Fibroblast of skin of back (primary cell): ENCODE measurements at regions not wholly inside any gene's neighbourhood (a gene's known extent, or its start where the extent isn't known, plus 50 kb on each side); places are given as distances from the start of the nearest gene placed in this dataset.
A peak's percentile ranks its signal among the peaks of the same experiment; 100 is the strongest.

Source experiments
- DNase-seq: peaks from one replicate; pipeline ENCODE4 v3.0.0-alpha.2; 2013

DNA sequence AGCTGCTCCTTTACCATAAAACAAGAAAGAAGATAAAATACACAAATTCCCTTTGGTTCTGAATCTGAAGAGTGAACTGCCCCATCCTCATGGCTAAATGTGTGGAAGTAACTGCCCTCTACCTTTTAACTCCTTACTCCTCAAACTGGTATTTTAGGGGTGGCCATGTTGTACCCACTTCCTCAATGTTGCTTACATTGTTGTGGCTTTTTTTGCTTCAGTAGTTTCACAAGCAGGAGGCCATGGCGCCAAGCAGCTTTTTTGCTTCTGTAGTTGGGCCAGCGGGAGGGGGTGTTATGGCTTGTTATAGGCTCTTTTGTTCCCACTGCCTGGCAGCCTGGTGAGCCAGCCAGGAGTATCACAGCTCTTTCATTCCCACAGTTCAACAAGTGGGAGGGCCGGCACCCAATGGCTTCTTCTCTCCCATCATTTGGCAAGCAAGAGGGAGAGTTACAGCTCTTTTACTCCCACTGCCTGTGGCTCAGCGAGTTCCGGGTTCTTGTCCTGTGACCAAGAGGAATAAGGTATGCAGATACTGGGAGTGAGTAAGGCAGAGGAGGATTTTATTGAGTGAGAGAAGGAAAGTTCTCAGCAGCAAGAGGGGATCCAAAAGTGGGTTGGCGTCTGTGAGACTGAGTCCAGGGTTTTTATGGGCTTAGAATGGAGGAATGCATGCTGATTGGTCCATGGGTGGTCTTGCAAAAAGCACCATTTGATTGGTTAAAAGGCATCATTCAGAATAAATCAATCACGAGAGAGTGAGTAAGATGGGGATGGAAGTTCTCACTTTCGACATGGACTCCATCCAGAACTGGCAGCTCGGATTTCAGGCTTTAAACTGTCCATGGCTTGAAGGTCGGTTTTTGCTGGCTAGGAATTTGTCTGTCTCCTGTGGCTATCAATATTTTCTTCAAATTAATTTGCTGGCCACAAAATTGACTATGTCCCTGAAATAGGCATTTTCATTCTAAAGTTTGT lies 429.6 kb downstream of the HLX start:
- no peak for DNase-seq

- no peak for DNase-seq
These were observed 430.5 kb downstream of the HLX start for GRCh38 chr1:221309723-221310122.

- DNase-seq: no peak
These were observed 430.9 kb downstream of the HLX start for GRCh38 chr1:221310180-221310579.

GRCh38 chr1:221315330-221315729 lies 426.6 kb downstream of the DUSP10 start:
- DNase-seq: peak; percentile 91

- DNase-seq: peak; percentile 29
These were observed 425.3 kb downstream of the DUSP10 start for GRCh38 chr1:221316491-221317056.

DNA sequence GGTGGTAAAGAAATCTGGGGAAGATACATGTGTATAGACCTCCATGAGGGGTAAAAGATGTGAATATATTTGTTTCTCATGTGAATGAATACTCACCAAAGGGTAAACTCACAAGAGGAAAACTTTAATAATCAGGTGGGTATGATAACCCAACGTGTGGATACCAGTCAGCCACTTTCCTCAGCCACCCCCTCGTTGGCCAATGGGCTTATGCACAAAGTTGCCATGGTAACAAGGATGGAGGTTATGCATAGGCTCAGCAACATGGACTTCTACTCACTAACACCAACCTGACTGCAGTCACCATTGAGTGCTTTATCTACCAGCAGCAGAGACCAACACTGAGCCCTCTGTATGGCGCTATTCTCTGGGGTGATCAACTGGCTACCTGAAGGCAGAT lies 424.4 kb downstream of the DUSP10 start:
- no peak for DNase-seq

- no peak for DNase-seq
These were observed 413.9 kb downstream of the DUSP10 start for GRCh38 chr1:221327954-221328353.

- DNase-seq: no peak
These were observed 413.5 kb downstream of the DUSP10 start for GRCh38 chr1:221328371-221328770.

DNA sequence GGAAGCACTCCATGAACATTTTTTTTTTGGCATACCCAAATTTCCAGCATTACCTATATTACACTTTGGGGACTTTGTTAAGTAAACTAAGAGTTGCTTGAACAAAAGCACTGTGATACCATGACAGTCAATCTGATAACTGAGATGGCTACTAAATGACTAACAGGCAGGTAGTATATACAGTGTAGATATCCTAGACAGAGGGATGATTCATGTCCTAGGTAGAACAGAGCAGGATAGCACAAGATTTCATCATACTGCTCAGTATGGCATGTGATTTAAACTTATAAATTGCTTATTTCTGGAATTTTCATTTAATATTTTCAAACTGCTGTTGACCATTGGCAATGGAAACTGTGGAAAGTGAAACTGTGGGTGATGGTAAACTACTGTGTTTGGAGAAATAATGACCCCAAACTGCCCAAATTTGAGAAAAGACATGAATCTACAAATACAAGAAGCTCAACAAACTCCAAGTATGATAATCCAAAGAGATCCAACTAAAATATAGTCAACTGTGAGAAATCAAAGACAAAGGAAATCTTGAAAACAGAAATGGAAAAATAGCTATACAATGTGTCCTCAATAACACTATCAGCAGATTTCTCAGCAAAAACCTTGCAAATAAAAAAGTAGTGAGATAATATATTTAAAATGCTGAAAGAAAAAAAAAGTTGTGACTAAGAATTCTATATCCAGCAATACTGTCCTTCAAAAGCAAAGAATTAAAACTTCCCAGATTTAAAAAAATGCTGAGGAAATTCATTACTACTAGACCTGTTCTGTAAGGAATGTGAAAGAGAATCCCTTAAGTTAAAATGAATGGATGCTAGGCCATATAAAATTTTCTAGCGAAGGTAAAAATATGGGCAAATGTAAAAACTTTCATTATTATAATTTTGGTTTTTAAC lies 410.4 kb downstream of the DUSP10 start:
- no peak for DNase-seq

DNA sequence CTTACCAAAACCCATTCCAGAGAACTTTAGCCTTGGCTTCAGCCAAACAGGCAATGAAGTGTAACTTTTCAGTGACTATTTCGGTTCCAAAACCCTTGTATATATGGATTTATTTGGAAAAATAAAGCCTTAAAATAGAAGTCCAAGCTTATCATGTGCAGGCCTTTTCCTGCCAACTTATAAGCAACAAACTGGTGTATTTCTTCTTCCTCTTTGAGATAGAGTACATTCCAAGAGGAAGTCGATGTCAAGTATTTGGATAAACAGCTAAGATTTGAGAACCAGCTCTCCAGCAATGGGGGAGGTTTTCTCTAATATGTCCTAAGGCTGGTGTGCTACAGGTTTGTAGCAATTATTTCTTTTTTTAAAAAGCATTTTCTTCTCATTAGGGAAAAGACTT lies 407.8 kb downstream of the DUSP10 start:
- no peak for DNase-seq

- peak; percentile 72 for DNase-seq
These were observed 406.5 kb downstream of the DUSP10 start for GRCh38 chr1:221335161-221336101.

DNA sequence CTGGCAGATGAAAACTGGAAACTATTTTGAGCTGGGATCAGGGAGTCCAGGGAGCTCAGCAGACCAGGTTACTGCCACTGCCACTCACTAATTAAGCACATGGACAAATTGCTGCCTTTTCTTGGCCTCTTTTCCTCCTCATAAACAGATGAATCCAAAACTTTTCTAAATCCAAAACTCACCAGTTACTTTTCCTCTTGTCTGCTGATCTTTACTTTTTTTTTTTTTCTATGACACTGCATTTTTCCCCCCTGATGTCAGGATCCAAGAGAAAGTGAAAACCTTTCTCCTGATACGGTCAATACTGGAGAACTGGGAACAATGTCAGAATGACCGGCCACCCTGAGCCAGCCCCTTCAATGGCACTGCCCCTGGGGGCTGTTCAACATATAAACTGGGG lies 405.8 kb downstream of the DUSP10 start:
- peak; percentile 55 for DNase-seq

- DNase-seq: no peak
These were observed 404.8 kb downstream of the DUSP10 start for GRCh38 chr1:221337106-221337505.

DNA sequence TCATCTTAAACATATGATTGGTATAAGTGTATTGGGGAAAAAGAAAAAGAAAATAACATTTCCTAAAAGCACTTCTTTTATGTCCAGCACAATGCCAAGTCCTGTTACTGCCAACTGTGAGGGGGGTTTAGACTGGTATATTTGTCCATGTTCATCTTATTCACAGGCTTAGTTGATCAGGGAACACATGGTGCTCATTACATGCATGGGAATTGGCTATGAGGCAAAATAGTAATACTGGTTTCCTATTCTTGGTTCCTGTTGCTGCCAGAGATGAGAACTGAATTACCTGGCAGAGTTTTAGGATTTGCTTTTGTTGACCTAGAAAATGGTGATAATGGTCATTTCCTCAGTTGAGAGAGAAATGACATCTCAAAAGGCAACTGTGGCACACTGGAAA lies 398.8 kb downstream of the DUSP10 start:
- DNase-seq: no peak

DNA sequence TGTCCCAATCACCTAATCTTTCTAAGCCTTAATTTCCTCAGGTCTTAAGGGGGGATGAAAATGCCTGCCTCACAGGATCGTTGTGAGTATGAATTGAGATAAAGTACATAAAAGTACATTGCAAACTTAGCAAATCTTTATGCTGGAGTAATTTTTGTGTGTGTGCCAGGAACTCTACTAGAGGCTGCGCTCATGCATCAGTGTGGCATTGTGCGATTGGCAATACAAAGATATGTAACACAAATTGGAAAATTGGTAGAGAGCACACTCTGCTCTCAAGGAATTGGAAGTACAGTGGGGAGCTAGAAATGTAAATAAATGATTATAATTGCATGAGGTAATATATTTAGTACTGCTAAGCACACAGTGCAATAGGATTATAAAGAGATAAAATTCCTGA lies 398.3 kb downstream of the DUSP10 start:
- no peak for DNase-seq

DNA sequence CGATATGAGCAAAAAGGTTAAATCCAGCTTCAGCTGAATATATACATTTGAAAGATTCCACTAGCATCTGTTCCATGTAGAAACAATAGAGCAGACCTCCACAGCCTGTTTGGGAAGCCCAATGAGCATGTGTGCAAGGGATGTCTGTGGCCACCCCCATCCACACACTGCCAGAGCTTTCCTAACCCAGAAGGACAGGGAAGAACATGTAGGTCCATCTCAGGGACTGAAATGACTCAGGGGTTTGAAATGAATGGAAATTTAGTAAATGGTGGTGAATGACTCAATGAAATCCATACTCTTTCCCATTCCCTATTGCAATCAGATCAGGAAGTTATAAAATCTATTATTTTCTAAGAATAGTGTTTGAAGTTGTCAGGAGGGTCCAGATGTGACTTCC lies 397.2 kb downstream of the DUSP10 start:
- peak; percentile 73 for DNase-seq

- DNase-seq: no peak
These were observed 394.2 kb downstream of the DUSP10 start for GRCh38 chr1:221347706-221348105.

DNA sequence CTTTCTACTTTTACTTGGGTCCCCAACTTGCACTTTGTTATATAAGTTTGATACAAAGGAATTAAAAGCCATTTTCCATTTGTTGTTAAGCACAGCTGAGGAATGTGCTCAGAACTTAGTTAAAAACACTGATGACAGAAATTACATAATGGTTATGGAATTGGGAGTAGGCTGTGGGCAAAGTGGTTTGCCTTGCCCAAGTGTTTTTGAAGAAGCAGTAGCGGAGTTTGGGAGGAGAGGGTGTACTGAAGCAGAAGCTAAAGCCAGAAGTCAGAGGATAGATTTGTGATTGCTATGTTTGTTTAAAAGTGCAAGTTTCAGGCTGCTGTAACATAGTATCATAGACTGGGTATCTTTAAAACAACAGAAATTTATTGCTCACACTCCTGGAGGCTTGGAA lies 391.8 kb downstream of the DUSP10 start:
- DNase-seq: peak; percentile 26

DNA sequence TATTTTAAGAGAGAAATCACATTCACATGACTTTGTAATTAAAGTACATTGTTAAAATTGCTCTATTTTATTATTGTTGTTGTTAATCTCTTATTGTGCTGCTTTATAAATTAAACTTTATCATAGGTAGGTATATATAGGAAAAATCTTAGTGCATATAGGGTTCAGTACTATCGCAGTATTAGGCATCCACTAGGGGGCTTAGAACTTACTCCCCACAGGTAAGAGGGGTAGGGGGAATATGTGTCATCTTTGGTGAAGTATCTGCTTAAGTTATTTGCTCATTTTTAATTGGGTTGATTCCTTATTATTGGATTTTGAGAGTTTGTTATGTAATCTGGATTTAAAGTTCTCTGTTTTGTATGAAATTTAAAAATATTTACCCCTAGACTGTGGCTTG lies 385.2 kb downstream of the DUSP10 start:
- no peak for DNase-seq

GRCh38 chr1:221363039-221363438 lies 378.9 kb downstream of the DUSP10 start:
- DNase-seq: no peak

GRCh38 chr1:221366495-221367110 lies 375.3 kb downstream of the DUSP10 start:
- DNase-seq: no peak
